ENCODE measurements at regions not wholly inside any gene's neighbourhood (a gene's known extent, or its start where the extent isn't known, plus 50 kb on each side); places are given as distances from the start of the nearest gene placed in this dataset.
"Not testable (repeated sequence)": the region's sequence is repeated elsewhere in the genome, so short reads cannot be mapped to it uniquely, and the experiment has no call there.

DNA sequence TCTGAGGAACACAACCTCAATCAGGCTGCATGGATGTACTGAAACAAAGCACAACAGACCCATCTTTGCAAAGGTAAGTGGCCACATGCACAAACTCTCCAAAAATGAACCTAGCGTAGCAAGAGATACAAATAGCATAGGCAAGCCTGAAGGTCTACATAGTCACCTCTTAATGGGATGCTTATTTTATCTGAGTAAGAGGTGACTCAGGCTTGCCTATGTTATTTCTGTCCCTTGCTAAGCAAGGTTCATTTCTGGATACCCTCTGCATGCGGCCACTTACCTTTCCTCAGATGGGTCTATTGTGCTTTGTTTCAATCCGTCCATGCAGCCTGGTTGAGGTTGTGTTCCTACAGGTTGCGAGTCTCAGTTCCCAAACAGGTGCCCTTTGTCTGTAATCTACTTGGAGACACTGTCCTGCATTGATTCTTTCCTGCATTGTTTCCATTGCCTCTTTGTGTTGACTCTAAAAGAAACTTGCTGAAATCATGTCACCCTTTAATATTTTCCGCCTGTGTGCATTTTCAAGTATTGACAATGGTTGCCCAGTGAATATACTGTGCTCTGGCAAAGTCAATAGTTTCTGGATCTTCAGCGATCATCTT is 291.8 kb upstream of the LYZL1 start:
- Mint-ChIP-seq H3K27me3 (ENCODE audit: low read depth in 2 of 2) (peaks cover 0 to 6% of the 10 kb centered on the region in 2 donors), H3K27ac (no peak overlapping the region), H3K4me1 (no peaks in the 10 kb centered on the region), H3K36me3 (no peaks in the 10 kb centered on the region), H3K9me3 (no peaks in the 10 kb centered on the region), H3K4me3 (no peak overlapping the region)
- DNase-seq (no peak), ATAC-seq (no peak)
- intact Hi-C loops (cut with micrococcal nuclease): no loop called here
- Histone ChIP-seq H3K9me3 (ENCODE audit: control insufficient read depth, insufficient read depth, low read length) (no peaks in the 10 kb centered on the region), H3K36me3 (ENCODE audit: control insufficient read depth, insufficient read depth, low read length) (no peaks in the 10 kb centered on the region), H3K27ac (ENCODE audit: low read length) (no peak overlapping the region), H3K4me1 (ENCODE audit: control insufficient read depth, insufficient read depth, low read length) (no peaks in the 10 kb centered on the region), H3K4me3 (ENCODE audit: low read length) (no peak overlapping the region), H3K27me3 (ENCODE audit: control insufficient read depth, insufficient read depth, low read length) (no peaks in the 10 kb centered on the region)
- WGBS (ENCODE audit: insufficient coverage): 94% methylated on average over 5 of the region's 6 CpGs
- TF ChIP-seq CTCF (IDR thresholded peaks at IDR 0.05): no peak

DNA sequence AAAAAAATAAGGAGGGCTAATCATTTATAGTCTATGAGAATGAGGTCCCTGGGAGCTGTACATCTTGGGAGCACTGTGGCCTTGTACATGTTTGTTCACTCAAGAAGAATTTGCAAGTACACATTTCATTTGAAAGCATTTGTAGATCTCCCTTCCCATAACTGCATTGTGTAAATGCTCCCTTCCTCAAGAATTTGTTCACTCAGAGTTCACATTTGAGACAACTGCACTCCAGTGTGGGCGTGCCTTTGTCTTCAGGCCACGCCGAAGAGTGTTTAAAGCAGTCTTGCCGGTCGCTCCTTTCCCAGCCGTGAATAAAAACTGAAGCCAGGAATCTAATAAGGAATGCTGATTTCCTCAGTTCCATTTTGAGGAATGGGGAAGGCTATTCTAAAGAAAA is 291.1 kb upstream of the LYZL1 start:
- H3K27ac ChIP-seq (ENCODE audit: low read length): no peak overlapping the region
- ATAC-seq: no peak
- Mint-ChIP-seq H3K36me3 (no peaks in the 10 kb centered on the region), H3K9me3 (no peaks in the 10 kb centered on the region), H3K27ac (no peak overlapping the region), H3K4me1 (no peaks in the 10 kb centered on the region), H3K4me3 (no peak overlapping the region), H3K27me3 (ENCODE audit: low read depth in 2 of 2) (peaks cover 0 to 6% of the 10 kb centered on the region in 2 donors)
- no peaks in the 10 kb centered on the region for H3K9me3 ChIP-seq (ENCODE audit: control insufficient read depth, insufficient read depth, low read length)
- no peaks in the 10 kb centered on the region for H3K4me1 ChIP-seq (ENCODE audit: control insufficient read depth, insufficient read depth, low read length)
- TF ChIP-seq CTCF (IDR thresholded peaks at IDR 0.05): no peak
- no peak overlapping the region for H3K4me3 ChIP-seq (ENCODE audit: low read length)
- WGBS (ENCODE audit: insufficient coverage): 96% methylated on average over 6 of the region's 6 CpGs
- intact Hi-C loops (cut with micrococcal nuclease): no loop called here
- H3K36me3 ChIP-seq (ENCODE audit: control insufficient read depth, insufficient read depth, low read length): no peaks in the 10 kb centered on the region
- H3K27me3 ChIP-seq (ENCODE audit: control insufficient read depth, insufficient read depth, low read length): no peaks in the 10 kb centered on the region
- DNase-seq: no peak

- Mint-ChIP-seq H3K4me3 (no peak overlapping the region), H3K36me3 (no peaks in the 10 kb centered on the region), H3K4me1 (no peaks in the 10 kb centered on the region), H3K9me3 (no peaks in the 10 kb centered on the region), H3K27ac (no peak overlapping the region), H3K27me3 (ENCODE audit: low read depth in 2 of 2) (peaks cover 0 to 6% of the 10 kb centered on the region in 2 donors)
- Histone ChIP-seq H3K27me3 (ENCODE audit: control insufficient read depth, insufficient read depth, low read length) (no peaks in the 10 kb centered on the region), H3K9me3 (ENCODE audit: control insufficient read depth, insufficient read depth, low read length) (no peaks in the 10 kb centered on the region), H3K27ac (ENCODE audit: low read length) (no peak overlapping the region), H3K4me1 (ENCODE audit: control insufficient read depth, insufficient read depth, low read length) (no peaks in the 10 kb centered on the region), H3K4me3 (ENCODE audit: low read length) (no peak overlapping the region), H3K36me3 (ENCODE audit: control insufficient read depth, insufficient read depth, low read length) (no peaks in the 10 kb centered on the region)
- WGBS (ENCODE audit: insufficient coverage): 94% methylated on average over 6 of the region's 6 CpGs
- ATAC-seq: no peak
- intact Hi-C loops (cut with micrococcal nuclease): no loop called here
- no peak for TF ChIP-seq CTCF (IDR thresholded peaks at IDR 0.05)
- DNase-seq: no peak
These were observed 287.1 kb upstream of the LYZL1 start for GRCh38 chr10:29001801-29002200.

GRCh38 chr10:29003014-29003413 is 285.9 kb upstream of the LYZL1 start:
- H3K27me3 Mint-ChIP-seq (ENCODE audit: low read depth in 2 of 2); DNase-seq; H3K36me3 ChIP-seq (ENCODE audit: control insufficient read depth, insufficient read depth, low read length); ATAC-seq; H3K27ac Mint-ChIP-seq; H3K4me3 ChIP-seq (ENCODE audit: low read length); H3K9me3 ChIP-seq (ENCODE audit: control insufficient read depth, insufficient read depth, low read length); H3K4me1 ChIP-seq (ENCODE audit: control insufficient read depth, insufficient read depth, low read length); H3K4me1 Mint-ChIP-seq; H3K27me3 ChIP-seq (ENCODE audit: control insufficient read depth, insufficient read depth, low read length); H3K9me3 Mint-ChIP-seq; H3K4me3 Mint-ChIP-seq; intact Hi-C loops (cut with micrococcal nuclease); H3K36me3 Mint-ChIP-seq; H3K27ac ChIP-seq (ENCODE audit: low read length): not testable (repeated sequence)
- WGBS (ENCODE audit: insufficient coverage): 94% methylated on average over 5 of the region's 5 CpGs

Measured in natural killer cell (primary cell).